H1 (cell line): ENCODE measurements at regions not wholly inside any gene's neighbourhood (a gene's known extent, or its start where the extent isn't known, plus 50 kb on each side); places are given as distances from the start of the nearest gene placed in this dataset.

Experiments used
- CBX8 ChIP-seq: fragments of 300-800, 300-1000 bp; sonication (generic); IDR thresholded peaks from 2 replicates; pipeline ENCODE4 v1.7.1; 2016; ENCODE audit warnings: low read depth, low read length, borderline replicate concordance
- CTBP2 ChIP-seq: IDR thresholded peaks from 2 replicates; pipeline ENCODE4 v1.7.0; 2011; ENCODE audit warnings: borderline replicate concordance, mild to moderate bottlenecking, moderate library complexity, mixed read lengths, low read length; ENCODE audit not compliant: insufficient read depth, insufficient read length
- SIN3A ChIP-seq, 2 experiments: IDR thresholded peaks in 1 of 2; conservative IDR thresholded peaks in 1 of 2; 2 replicates each; pipeline ENCODE4 v1.6.1; 2011 to 2012; ENCODE audit warnings: low read length in 2 of 2, improper control_type of control experiment in 1 of 2, low read depth in 1 of 2, mild to moderate bottlenecking in 1 of 2
- SP4 ChIP-seq: IDR thresholded peaks from 2 replicates; pipeline ENCODE4 v1.6.1; 2012; ENCODE audit warnings: low read length, inconsistent platforms
- TCF12 ChIP-seq: IDR thresholded peaks from 2 replicates; pipeline ENCODE4 v1.6.1; 2011; ENCODE audit warnings: low read depth, mild to moderate bottlenecking, low read length

DNA sequence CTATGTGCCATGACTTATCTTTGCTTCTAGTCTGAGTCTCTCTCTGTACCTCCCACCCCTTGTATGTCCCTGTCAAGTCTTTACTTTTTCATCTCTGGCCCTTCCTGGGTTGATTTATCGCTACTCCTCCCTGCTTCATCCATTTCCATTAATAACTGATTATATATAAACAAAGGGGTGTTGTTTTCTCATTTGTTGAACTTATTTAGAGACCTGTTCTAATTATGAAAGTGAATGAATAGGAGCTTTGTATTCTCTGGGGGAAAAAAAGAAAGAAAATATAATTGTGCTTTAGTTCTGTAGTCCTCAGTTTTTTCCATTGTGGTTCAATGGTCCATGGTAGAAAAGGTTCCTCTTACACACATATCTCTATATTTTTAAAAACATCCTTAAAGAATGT, 328.9 kb upstream of the PPP2R3A start (continued):
- no peak for TF ChIP-seq CTBP2
- TF ChIP-seq TCF12, result no peak
- TF ChIP-seq SP4, result no peak
- no peak for TF ChIP-seq SIN3A (conservative IDR thresholded peaks at IDR 0.05 in 1 of 2, IDR thresholded peaks at IDR 0.05 in 1 of 2; ENCODE audit: low read depth in 1 of 2, low read length in 2 of 2)
- no peak for TF ChIP-seq CBX8
